ENCODE measurements at regions not wholly inside any gene's neighbourhood (a gene's known extent, or its start where the extent isn't known, plus 50 kb on each side); places are given as distances from the start of the nearest gene placed in this dataset.

DNA sequence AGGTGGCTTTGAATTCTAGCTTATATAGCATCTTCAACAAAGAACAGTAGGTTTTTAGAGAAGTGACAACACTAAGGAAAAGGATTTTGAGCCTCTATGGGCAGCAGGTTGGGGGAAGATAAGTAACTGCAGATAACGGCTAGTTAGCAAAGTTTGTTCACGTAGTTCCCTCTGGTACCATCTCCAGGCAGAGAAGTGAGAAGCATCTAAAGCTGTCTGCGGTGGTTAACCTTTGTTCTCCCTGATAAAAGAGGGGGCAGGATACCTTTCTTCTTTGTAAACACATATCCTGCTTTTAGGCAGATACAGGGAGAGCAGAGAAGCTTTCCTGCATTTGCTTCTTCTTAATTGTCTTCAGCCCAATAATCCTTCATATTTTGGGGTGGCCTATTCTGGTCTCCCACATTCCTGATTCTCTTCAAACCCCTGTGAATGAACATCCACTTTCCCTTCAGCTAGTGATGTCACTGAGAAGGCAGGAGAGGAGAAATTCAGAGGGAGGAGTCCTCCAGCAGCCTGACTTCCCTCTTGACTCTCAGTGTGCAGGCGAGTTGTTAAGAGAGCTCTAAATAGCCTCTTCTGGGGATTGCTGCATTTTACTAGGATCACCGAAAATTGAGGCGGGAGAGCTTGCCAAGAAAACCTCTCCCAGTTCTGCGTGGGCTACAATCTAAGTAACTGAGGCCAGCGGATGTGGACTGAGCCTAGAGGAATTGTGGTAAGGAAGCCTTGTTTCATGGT lies 393.7 kb upstream of the C2CD4B start:
- DNase-seq: peak; percentile 75

DNA sequence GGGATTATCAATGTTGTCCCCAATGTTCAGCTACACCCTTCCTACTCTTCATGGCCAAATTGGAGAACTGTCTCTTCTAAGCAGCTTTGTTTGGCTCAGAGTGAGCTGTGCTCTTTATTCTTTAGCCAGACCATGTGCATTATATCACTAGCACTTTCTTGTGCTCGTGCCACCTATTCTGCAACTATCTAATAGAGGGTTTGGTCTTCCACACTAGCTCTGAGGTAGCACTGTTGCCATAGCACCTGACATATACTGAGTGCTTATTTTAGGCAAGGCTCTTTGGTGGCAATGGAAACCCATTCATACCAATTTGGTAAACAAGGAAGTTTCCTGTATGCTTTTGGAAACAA lies 394.3 kb upstream of the C2CD4B start:
- no peak for DNase-seq

- no peak for DNase-seq
Observed at GRCh38 chr15:62561059-62561519, 396.0 kb upstream of the C2CD4B start.

GRCh38 chr15:62561571-62561970 lies 396.5 kb upstream of the C2CD4B start:
- no peak for DNase-seq

- DNase-seq: no peak
Observed at GRCh38 chr15:62564886-62565633, 400.0 kb upstream of the C2CD4B start.

GRCh38 chr15:62565634-62566026 lies 400.5 kb upstream of the C2CD4B start:
- no peak for DNase-seq

GRCh38 chr15:62566248-62566647 lies 401.2 kb upstream of the C2CD4B start:
- DNase-seq: no peak

DNA sequence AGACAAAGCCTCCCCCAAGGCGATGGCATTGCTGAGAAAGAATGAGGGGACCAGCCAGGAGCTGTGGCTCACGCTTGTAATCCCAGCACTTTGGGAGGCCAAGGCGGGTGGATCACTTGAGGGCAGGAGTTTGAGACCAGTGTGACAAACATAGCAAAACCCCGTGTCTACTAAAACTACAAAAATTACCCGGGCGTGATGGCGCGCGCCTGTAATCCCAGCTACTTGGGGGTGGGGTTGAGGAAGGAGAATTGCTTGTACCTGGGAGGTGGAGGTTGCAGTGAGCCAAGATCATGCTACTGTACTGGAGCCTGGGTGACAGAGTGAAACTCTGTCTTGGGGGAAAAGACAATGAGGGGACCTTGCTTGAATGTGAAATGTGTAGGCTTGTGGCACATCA lies 402.4 kb upstream of the C2CD4B start:
- no peak for DNase-seq

DNA sequence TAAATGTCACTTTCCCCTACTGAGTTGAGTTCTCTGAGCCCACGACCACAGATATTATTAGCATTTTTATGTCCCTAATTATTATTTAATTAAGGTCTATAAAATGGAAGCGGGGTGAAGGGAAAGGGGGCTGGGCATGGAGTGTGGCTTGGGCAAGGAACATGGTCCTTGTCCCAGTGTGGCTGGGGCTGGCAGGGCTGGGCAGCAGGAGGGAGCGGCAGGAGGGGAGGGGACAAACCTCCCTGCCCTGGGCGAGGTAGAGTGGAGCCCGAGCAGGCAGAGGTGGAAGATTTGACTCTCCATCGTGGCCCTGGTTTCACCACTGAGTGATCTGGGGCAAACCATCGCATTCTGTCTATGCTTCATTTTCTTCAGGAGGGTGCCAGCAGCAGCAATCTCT lies 402.9 kb upstream of the C2CD4B start:
- no peak for DNase-seq

DNA sequence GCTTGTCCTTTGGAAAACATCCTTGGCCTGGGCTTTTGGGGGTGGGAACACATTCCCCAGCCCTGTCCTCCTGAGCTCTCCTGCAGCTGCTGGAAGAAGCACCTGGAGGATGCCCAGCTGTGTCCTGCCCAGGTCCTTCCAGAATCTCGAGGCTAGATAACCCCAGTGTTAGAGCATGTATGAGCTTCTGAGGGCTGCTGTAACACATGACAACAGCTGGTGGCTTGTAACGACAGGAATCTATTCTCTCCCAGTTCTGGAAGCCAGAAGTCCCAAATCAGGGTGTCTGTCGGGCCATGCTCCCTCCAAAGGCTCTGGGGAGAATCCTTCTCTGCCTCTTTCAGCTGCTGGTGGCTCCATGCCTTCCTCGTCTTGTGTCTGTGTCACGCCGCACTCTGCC lies 403.6 kb upstream of the C2CD4B start:
- DNase-seq: no peak

GRCh38 chr15:62569460-62570404 lies 404.6 kb upstream of the C2CD4B start:
- DNase-seq: no peak

GRCh38 chr15:62570405-62570783 lies 405.3 kb upstream of the C2CD4B start:
- no peak for DNase-seq

GRCh38 chr15:62571072-62571471 lies 406.0 kb upstream of the C2CD4B start:
- DNase-seq: no peak

- no peak for DNase-seq
Observed at GRCh38 chr15:62572797-62573196, 407.7 kb upstream of the C2CD4B start.

GRCh38 chr15:62573876-62574275 lies 408.8 kb upstream of the C2CD4B start:
- DNase-seq: no peak

- no peak for DNase-seq
Observed at GRCh38 chr15:62578546-62578945, 413.5 kb upstream of the C2CD4B start.

- no peak for DNase-seq
Observed at GRCh38 chr15:62578960-62579359, 413.9 kb upstream of the C2CD4B start.

DNA sequence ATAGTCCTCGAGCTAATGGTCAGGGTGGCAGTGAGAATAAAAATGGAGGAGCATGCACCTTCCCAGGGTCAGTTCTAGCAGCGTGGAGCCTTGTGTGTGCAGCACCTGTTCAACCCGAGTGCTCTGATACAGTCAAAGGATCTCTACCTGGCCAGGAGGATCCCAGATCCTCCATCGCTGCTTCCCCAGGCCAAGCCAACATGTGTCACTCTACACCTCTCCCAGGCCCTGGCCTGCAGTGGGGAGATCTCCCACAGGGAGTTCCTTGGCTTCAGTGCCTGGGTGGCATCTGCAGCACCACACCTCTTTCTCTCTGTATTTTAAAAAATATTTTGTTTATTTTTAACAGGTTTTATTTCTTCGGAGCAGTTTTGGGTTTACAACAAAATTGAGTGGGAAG lies 414.8 kb upstream of the C2CD4B start:
- no peak for DNase-seq

GRCh38 chr15:62582580-62582979 lies 417.5 kb upstream of the C2CD4B start:
- DNase-seq: no peak

GRCh38 chr15:62584301-62585235 lies 419.5 kb upstream of the C2CD4B start:
- DNase-seq: no peak

DNA sequence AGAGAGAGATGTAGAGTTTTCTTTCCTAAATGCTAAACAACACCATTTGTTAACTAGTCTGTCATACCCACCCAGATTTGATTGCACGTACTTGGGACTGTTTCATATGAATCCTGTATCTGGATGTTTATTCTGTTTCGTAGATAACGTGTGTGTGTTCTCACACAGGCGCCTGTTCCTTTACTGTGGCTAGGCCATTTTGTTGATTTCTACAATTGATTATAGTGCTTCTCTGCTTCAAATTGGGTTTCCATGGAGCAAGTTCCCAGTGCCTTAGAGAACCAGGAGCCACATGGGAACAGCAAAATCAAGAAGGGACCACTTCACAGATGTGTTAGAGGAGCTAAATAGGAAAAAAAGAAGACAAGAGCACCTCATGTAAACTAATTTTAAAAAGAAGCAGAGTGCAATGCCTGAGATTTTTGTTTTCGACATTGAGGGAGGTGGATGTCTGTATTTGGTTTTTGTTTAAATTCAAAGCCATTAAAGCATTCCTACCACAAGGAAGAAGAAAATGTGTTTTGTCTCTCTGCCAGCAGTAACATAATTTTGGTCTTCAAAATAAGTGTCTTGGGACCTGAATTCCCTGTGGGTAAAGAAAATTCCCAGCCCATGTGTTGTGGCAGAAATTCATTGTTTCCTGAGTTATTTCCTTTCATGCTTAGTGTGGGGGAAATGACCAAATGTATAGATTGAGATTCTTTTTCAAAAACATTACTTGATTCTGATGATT lies 424.0 kb upstream of the C2CD4B start:
- no peak for DNase-seq
